IMR-90 (cell line): ENCODE measurements at regions not wholly inside any gene's neighbourhood (a gene's known extent, or its start where the extent isn't known, plus 50 kb on each side); places are given as distances from the start of the nearest gene placed in this dataset.

Experiments used
- CEBPB ChIP-seq: IDR thresholded peaks from 2 replicates; pipeline ENCODE4 v1.6.1; 2012; ENCODE audit warnings: low read depth, low read length, improper control_type of control experiment
- CTCF ChIP-seq: conservative IDR thresholded peaks from 2 replicates; pipeline ENCODE4 v1.5.1; 2012; ENCODE audit warnings: mild to moderate bottlenecking, low read depth, low read length, improper control_type of control experiment
- ELK1 ChIP-seq: fragments of 150-350 bp; IDR thresholded peaks from 2 replicates; pipeline ENCODE4 v1.6.1; 2016; ENCODE audit warnings: low read depth, mild to moderate bottlenecking, low read length, moderate library complexity, borderline replicate concordance
- MAFK ChIP-seq: IDR thresholded peaks from 2 replicates; pipeline ENCODE4 v1.6.1; 2012; ENCODE audit warnings: low read depth, low read length, improper control_type of control experiment
- POLR2A ChIP-seq: IDR thresholded peaks from 2 replicates; pipeline ENCODE4 v1.6.1; 2012; ENCODE audit warnings: mild to moderate bottlenecking, low read depth, low read length
- RFX5 ChIP-seq: IDR thresholded peaks from 2 replicates; pipeline ENCODE4 v1.8.0; 2012; ENCODE audit warnings: low read depth, mild to moderate bottlenecking, low read length, moderate library complexity

- no peak for TF ChIP-seq CTCF
- TF ChIP-seq MAFK: no peak
- TF ChIP-seq CEBPB: no peak
- no peak for TF ChIP-seq RFX5
- no peak for TF ChIP-seq ELK1
- TF ChIP-seq POLR2A: no peak
These were observed 420.4 kb upstream of the RAB6C start for GRCh38 chr2:129559101-129559500.
